Bronchial epithelial cell (primary cell): ENCODE measurements at regions not wholly inside any gene's neighbourhood (a gene's known extent, or its start where the extent isn't known, plus 50 kb on each side); places are given as distances from the start of the nearest gene placed in this dataset.
"Not testable (repeated sequence)": the region's sequence is repeated elsewhere in the genome, so short reads cannot be mapped to it uniquely, and the experiment has no call there.

Source experiments
- DNase-seq: peaks from one replicate; pipeline ENCODE4 v3.0.0-alpha.2; 2010; ENCODE audit warnings: low read depth
- FAIRE-seq: peaks from 2 replicates; lab custom pipeline; 2011; peaks lifted over from hg19 to GRCh38; lab: Jason Lieb, UNC
- H3K27me3 ChIP-seq: 2 replicates; pipeline ENCODE4 v1.5.1; 2011; ENCODE audit warnings: low read length; ENCODE audit not compliant: control insufficient read depth, insufficient read depth
- H3K36me3 ChIP-seq: 2 replicates; pipeline ENCODE4 v1.5.1; 2011; ENCODE audit warnings: low read length; ENCODE audit not compliant: control insufficient read depth, insufficient read depth
- H3K4me3 ChIP-seq: 2 replicates; pipeline ENCODE4 v1.5.1; 2011; ENCODE audit warnings: mild to moderate bottlenecking, low read depth, low read length, control low read depth
- CTCF ChIP-seq: IDR thresholded peaks from 2 replicates; pipeline ENCODE4 v1.5.1; 2011; ENCODE audit warnings: mild to moderate bottlenecking, moderate library complexity, low read length, control low read depth, inconsistent platforms; ENCODE audit not compliant: insufficient read depth, severe bottlenecking

GRCh38 chr5:19229179-19229835 is 758.7 kb downstream of the CDH18 start:
- DNase-seq (no peak), FAIRE-seq (no peak)
- H3K36me3 ChIP-seq = no peaks in the 10 kb centered on the region
- no peaks in the 10 kb centered on the region for H3K27me3 ChIP-seq
- no peak overlapping the region for H3K4me3 ChIP-seq
- TF ChIP-seq CTCF = no peak

GRCh38 chr5:19233573-19233972 is 754.4 kb downstream of the CDH18 start:
- DNase-seq = no peak
- TF ChIP-seq CTCF = no peak
- Histone ChIP-seq H3K4me3 (no peak overlapping the region), H3K36me3 (no peaks in the 10 kb centered on the region), H3K27me3 (no peaks in the 10 kb centered on the region)
- no peak for FAIRE-seq

GRCh38 chr5:19235101-19235584 is 752.9 kb downstream of the CDH18 start:
- Histone ChIP-seq H3K4me3 (no peak overlapping the region), H3K27me3 (no peaks in the 10 kb centered on the region), H3K36me3 (no peaks in the 10 kb centered on the region)
- FAIRE-seq (no peak), DNase-seq (peak; percentile 83)
- no peak for TF ChIP-seq CTCF

- FAIRE-seq = no peak
- DNase-seq = peak; percentile 77
- Histone ChIP-seq H3K27me3 (no peaks in the 10 kb centered on the region), H3K4me3 (no peak overlapping the region), H3K36me3 (no peaks in the 10 kb centered on the region)
- no peak for TF ChIP-seq CTCF
Observed at GRCh38 chr5:19240170-19240569, 747.8 kb downstream of the CDH18 start.

- no peak overlapping the region for H3K4me3 ChIP-seq
- TF ChIP-seq CTCF = no peak
- H3K27me3 ChIP-seq = no peaks in the 10 kb centered on the region
- DNase-seq (peak; percentile 78), FAIRE-seq (no peak)
- no peaks in the 10 kb centered on the region for H3K36me3 ChIP-seq
Observed at GRCh38 chr5:19241690-19242089, 746.3 kb downstream of the CDH18 start.

GRCh38 chr5:19246191-19246590 is 741.8 kb downstream of the CDH18 start:
- FAIRE-seq = peak; percentile 40
- not testable (repeated sequence) for H3K36me3 ChIP-seq, H3K27me3 ChIP-seq, H3K4me3 ChIP-seq, DNase-seq
